NCI-H1417 (cell line): ENCODE measurements at regions not wholly inside any gene's neighbourhood (a gene's known extent, or its start where the extent isn't known, plus 50 kb on each side); places are given as distances from the start of the nearest gene placed in this dataset.
"Not testable (repeated sequence)": the region's sequence is repeated elsewhere in the genome, so short reads cannot be mapped to it uniquely, and the experiment has no call there.

Experiments used
- DNase-seq, 3 experiments: peaks; one replicate each; lab custom pipeline; 2025; lab: John Stamatoyannopoulos, UW

GRCh38 chr5:23451156-23451555 is 56.3 kb upstream of the PRDM9 start:
- DNase-seq, result no peak

GRCh38 chr5:23450187-23450586 is 57.2 kb upstream of the PRDM9 start:
- peak in 1 of 3 experiments; percentile 10 for DNase-seq

DNA sequence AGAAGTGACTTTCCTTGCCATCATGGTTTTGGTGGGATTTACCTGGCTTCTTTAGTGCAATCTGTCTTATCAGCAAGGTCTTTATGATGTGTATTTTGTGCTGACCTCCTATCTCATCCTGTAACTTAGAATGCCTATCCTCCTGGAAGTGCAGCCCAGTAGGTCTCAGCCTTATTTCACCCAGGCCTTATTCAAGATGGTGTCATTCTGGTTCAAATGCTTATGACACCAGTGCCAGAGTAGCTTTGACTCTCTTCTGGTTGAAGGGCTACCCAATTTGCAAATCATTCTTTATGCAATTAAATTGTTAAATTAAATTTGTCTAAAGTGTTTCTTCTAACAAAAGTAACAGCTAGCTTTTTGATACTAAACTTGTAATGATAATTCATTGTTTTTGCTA is 58.8 kb upstream of the PRDM9 start:
- no peak for DNase-seq

- DNase-seq, result no peak
These were observed 61.0 kb upstream of the PRDM9 start for GRCh38 chr5:23446424-23446823.

GRCh38 chr5:23445573-23445972 is 61.8 kb upstream of the PRDM9 start:
- no peak for DNase-seq

DNA sequence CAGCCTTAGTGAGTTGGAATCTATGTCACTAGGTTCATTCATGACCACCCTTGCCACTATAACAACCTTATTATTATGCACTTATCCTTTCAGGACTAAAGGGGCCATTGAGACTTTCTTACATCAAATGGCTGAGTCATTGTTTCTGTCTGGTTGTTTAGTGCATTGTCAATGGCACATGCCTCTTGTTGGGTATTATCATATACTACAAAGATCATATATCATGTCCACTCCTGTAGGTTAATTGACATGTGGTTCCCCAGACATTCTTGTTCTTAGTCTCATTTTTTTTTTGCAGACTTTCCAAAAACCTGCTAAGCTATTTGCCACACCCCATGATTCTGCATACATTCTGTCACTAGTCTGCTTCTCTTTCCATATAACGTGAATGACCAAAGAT is 66.7 kb upstream of the PRDM9 start:
- DNase-seq, result peak in 2 of 3 experiments; percentile 14 to 60

DNA sequence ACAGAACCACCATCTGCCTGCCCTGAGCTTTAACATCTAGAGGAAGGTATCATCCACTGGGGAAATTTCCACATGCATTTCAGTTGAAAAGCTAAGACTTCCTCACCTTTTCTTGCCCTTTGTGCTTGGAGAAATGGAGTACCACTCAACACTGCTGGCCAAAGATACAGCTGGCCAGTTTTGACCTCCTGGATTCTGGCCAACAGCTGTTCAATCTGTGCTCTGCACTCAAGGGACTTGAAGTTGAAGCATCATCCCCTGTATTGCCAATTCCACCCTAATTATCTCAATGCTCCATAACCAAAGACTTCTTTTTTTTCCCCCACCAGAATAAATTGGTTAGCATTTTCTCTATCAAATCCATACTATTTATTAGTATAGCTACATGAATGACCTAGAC is 70.4 kb upstream of the PRDM9 start:
- DNase-seq, result peak in 1 of 3 experiments; percentile 55

DNA sequence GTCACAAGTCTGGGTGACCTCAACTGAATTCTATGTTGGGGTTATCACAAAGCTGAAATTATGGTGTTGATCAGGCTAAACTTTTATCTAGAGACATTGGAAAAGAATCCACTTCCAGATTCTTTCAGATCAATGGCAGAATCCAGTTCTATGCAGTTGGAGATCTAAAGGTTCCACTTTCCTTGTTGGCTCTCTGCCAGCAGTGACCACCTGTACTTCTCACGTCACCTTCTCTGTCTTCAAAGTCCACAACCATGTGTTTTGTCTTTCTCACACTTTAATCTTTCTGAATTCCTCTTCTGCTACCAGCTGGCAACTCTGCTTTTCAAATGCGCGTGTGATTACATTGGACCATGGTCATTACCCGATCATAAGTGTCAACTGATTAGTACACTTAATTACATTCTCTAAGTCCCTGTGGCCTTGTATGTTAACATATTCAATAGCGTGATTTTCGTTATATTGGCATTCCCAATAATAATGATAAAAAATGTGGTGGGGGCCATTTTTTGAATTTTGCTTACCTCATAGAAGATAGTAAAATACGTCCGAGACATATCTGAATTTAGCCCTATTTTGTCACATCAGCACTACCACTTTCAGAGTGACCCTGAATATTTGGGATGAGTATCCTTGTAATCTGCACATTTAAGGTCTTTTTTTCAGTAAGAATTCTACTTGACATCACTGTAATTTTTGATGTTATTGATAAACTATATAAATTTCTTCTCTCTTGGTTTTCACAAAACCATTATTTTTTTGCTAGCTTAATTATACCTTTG is 73.7 kb upstream of the PRDM9 start:
- DNase-seq, result no peak

GRCh38 chr5:23428705-23429104 is 78.7 kb upstream of the PRDM9 start:
- no peak for DNase-seq

- DNase-seq, result not testable (repeated sequence)
These were observed 87.2 kb upstream of the PRDM9 start for GRCh38 chr5:23420214-23420613.

- DNase-seq, result peak; percentile 69 to 97 (median 82)
These were observed 88.3 kb upstream of the PRDM9 start for GRCh38 chr5:23419115-23419514.

DNA sequence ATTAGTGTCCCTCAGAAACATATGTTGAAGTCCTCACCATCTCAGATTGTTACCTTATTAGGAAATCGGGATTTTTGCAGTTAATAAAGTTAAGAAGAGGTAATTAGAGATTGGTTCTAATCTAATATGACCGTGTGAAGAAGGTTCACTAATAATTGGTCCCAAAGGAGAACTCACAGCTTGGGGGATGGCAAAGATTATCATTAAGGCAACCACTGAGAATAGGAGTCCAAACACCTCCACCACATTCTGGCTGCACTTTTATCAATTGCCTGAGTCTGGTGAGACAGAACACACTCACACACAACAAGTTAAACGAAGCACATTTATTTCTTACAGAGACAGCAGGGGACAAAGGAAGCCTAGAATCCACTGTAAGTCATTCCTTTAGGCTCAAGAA is 94.9 kb upstream of the PRDM9 start:
- no peak for DNase-seq

GRCh38 chr5:23411994-23412393 is 95.4 kb upstream of the PRDM9 start:
- DNase-seq, result no peak

DNA sequence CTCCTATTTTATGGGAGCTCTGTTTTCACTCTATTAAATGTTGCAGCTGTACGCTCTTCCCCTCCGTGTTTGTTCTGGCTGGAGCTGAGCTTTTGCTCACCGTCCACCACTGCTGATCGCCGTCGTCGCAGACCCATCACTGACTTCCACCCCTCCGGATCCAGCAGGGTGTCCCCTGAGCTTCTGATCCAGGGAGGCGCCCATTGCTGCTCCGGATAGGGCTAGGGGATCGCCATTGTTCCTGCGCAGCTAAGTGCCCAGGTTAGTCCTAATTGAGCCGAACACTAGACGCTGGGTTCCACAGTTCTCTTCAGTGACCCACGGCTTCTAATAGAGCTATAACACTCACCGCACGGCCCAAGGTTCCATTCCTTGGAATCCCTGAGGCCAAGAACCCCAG is 96.2 kb upstream of the PRDM9 start:
- DNase-seq, result no peak

DNA sequence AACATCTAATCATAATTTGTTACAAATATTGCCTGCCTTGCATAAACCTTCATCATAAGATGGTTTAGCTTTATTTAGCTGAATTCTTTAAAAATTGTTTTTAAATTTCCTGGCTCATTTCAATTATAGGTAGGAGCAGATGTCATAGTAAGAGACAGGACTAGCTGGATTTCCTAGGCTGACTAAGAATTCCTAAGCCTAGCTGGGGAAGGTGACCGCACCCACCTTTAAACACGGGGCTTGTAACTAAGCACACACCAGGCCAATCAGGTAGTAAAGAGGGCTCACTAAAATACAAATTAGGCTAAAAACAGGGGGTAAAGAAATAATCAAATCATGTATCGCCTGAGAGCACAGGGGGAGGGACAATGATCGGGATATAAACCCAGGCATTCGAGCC is 96.6 kb upstream of the PRDM9 start:
- not testable (repeated sequence) for DNase-seq

- DNase-seq, result no peak
These were observed 101.9 kb upstream of the PRDM9 start for GRCh38 chr5:23405316-23406068.

- no peak for DNase-seq
These were observed 104.8 kb upstream of the PRDM9 start for GRCh38 chr5:23402585-23402984.

DNA sequence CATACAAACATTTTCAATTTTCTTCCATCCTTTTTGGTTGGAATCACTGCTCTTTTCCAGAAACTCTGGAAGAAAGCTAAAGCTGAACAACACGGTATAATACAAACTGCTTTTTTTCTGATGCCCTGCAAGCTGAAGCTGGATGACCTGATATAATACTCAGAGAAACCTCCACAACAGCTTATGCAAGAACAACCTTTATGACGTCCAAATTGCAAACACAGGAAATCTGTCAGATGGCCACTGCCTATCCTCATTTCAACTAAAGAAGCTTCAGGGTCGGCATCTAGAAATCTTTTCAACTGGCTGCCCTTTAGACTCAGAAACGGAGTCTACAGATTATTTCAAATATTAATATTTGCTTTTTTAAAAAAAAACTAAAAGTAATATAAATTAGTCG is 106.5 kb upstream of the PRDM9 start:
- no peak for DNase-seq

- DNase-seq, result no peak
These were observed 111.1 kb upstream of the PRDM9 start for GRCh38 chr5:23396346-23396745.

DNA sequence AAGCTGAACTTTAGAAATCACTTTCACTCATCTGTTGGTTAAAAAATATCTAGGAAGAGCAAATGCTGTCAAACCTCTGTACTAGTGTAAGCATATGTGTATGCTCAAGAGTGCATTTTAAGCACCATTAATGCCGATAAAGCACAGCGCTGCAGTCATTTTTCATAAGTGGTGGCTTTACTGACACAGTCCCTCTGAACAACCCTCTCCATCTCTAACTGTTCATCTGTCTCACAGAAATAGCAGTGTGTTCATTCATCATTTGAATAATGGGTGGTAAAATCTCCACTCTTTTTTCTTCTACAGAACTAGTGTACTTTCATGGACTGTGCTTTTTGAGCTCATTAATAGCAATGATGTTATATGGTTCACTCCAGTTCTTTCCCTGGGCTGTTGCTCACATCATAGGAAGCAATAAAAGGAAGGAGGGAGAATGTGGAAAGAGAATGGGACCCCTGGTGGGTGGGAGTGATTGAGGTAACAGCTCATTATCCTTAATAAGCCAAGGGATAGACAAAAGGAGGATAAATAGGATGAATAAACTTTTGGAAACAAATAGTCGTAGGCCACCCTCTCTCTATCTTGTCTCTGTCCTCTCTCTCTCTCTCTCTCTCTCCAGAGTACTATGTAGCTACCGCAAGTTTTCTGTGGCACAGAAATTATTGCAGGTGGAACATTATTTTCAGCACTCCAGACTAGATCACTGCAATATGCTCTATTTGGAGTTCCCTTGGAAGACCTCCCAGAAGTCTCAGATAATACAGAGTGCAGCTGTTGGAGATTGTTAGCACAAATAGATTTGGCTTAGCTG is 117.9 kb upstream of the PRDM9 start:
- DNase-seq, result peak in 2 of 3 experiments; percentile 68 to 89

DNA sequence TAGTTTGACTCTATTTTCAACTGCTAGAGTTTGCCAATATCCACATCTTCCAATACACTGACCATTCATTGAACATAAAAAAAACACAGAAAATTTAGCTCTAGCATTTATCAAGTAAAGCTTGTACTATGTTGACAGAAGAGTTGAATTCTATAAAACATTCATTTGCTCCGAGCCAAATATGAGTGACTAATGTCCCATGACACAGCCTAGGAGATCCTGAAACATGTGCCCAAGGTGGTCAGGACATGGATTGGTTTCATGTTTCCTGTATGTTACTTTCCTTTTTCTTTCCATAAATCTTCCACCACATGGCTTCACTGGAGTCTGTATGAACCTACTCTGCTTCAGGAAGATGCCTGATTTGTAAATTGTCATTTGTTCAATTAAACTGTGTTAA is 122.4 kb upstream of the PRDM9 start:
- DNase-seq, result no peak

DNA sequence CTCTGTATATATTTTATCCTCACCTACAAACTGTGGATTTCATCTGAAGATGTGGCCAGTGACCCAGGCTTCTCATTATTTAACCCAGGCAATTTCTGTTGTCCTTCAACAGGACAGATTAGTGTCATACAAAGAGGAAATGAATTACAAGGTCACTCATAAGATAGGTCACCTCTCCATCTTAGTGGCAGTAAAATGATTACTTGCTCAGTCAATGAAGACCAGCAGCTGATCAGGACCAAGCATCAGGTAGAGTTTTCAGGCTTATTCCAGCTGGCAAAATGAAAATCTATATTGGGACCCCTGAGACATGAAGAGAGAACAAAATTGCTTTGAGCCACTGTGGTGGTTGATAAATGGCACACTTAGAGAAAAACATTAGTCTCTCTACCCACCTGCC is 135.2 kb upstream of the PRDM9 start:
- no peak for DNase-seq

DNA sequence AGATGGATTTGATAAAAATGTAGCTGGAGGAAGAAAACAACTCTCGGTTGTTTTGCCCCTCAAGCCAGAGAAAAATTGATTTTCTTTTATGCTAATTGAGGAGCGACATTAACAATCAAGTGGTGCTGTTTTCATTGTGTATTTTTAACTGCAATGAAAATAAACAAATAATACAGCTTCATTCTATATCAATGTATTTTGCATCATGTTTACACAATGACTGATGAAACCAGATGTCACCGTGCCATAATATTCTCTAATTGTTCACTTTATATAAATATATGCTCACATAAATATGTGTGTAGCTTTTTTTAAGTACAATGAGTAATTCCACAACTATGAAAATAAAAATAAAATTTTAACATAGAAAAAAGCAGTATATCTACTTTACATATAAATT is 139.0 kb upstream of the PRDM9 start:
- DNase-seq, result no peak
